ENCODE measurements at regions not wholly inside any gene's neighbourhood (a gene's known extent, or its start where the extent isn't known, plus 50 kb on each side); places are given as distances from the start of the nearest gene placed in this dataset.

- no peak for DNase-seq (ENCODE audit: low spot score)
- TF ChIP-seq CTCF (IDR thresholded peaks at IDR 0.05; ENCODE audit: extremely low read depth, missing control alignments): no peak
Observed at GRCh38 chr14:55798406-55798805, 218.4 kb downstream of the KTN1 start.

- DNase-seq (ENCODE audit: low spot score): no peak
- TF ChIP-seq CTCF (IDR thresholded peaks at IDR 0.05; ENCODE audit: extremely low read depth, missing control alignments): no peak
Observed at GRCh38 chr14:55799508-55800095, 219.6 kb downstream of the KTN1 start.

GRCh38 chr14:55800156-55800785, 220.3 kb downstream of the KTN1 start:
- no peak for TF ChIP-seq CTCF (IDR thresholded peaks at IDR 0.05; ENCODE audit: extremely low read depth, missing control alignments)
- no peak for DNase-seq (ENCODE audit: low spot score)

GRCh38 chr14:55801121-55801520, 221.1 kb downstream of the KTN1 start:
- no peak for TF ChIP-seq CTCF (IDR thresholded peaks at IDR 0.05; ENCODE audit: extremely low read depth, missing control alignments)
- no peak for DNase-seq (ENCODE audit: low spot score)

- TF ChIP-seq CTCF (IDR thresholded peaks at IDR 0.05; ENCODE audit: extremely low read depth, missing control alignments): no peak
- DNase-seq (ENCODE audit: low spot score): no peak
Observed at GRCh38 chr14:55802986-55803872, 223.2 kb downstream of the KTN1 start.

- no peak for TF ChIP-seq CTCF (IDR thresholded peaks at IDR 0.05; ENCODE audit: extremely low read depth, missing control alignments)
- no peak for DNase-seq (ENCODE audit: low spot score)
Observed at GRCh38 chr14:55803873-55804553, 224.0 kb downstream of the KTN1 start.
